ENCODE measurements at regions not wholly inside any gene's neighbourhood (a gene's known extent, or its start where the extent isn't known, plus 50 kb on each side); places are given as distances from the start of the nearest gene placed in this dataset.

DNA sequence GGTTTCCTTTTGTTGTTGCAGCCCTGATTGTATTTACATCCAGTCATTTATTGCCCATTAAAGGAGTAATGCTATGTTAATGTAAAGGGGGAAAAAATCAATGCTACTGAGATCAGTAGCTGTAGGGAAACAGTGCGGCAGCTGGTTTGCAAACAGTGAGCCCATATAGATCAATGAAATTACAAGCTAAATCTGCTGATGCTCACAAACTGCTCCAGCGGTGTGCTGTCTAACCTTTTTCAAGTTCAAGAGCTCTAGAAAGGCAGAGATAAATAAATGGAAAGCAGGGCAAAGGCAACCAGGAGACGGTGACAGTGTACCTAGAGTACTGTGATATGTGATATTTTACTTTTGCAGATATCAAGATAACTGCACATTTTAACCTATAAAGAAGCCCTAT is 449.0 kb upstream of the MMS22L start:
- Histone ChIP-seq H3K4me3 (no peak overlapping the region), H3K4me1 (no peaks in the 10 kb centered on the region), H3K27me3 (no peaks in the 10 kb centered on the region), H3K27ac (no peak overlapping the region), H3K9me3 (no peaks in the 10 kb centered on the region), H3K36me3 (no peaks in the 10 kb centered on the region)
- TF ChIP-seq, protein P1, sequence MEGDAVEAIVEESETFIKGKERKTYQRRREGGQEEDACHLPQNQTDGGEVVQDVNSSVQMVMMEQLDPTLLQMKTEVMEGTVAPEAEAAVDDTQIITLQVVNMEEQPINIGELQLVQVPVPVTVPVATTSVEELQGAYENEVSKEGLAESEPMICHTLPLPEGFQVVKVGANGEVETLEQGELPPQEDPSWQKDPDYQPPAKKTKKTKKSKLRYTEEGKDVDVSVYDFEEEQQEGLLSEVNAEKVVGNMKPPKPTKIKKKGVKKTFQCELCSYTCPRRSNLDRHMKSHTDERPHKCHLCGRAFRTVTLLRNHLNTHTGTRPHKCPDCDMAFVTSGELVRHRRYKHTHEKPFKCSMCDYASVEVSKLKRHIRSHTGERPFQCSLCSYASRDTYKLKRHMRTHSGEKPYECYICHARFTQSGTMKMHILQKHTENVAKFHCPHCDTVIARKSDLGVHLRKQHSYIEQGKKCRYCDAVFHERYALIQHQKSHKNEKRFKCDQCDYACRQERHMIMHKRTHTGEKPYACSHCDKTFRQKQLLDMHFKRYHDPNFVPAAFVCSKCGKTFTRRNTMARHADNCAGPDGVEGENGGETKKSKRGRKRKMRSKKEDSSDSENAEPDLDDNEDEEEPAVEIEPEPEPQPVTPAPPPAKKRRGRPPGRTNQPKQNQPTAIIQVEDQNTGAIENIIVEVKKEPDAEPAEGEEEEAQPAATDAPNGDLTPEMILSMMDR (IDR thresholded peaks at IDR 0.05): no peak
- no peak for TF ChIP-seq POLR2AphosphoS5 (IDR thresholded peaks at IDR 0.05)
- no peak for TF ChIP-seq POLR2A (IDR thresholded peaks at IDR 0.05)
- no peak for TF ChIP-seq EP300 (IDR thresholded peaks at IDR 0.05)
- WGBS, 2 donors: 66 to 72% methylated on average over 3 of the region's 3 CpGs
- no peak for DNase-seq
- intact Hi-C loops (cut with DNase I): no loop called here

DNA sequence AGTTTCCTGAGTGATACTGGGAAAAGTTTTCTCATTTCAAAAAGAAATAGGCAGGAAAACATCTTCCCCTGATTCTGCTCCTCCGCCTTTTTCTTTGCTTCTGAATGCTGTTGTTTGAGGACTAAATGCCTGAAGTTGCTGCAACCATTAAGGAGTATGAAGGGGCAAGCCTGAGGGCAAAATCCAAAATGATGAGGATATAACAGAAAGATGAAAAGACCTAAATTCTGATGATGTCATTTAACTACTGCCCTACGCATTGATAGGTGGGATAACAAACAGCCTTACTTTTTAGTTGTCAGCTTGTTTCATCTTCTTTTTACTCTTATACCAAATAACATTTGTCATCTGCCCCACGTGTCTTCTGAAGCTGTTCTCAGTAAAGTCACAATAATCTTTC is 474.6 kb upstream of the MMS22L start:
- TF ChIP-seq EP300 (IDR thresholded peaks at IDR 0.05) (no peak), POLR2AphosphoS5 (IDR thresholded peaks at IDR 0.05) (no peak), POLR2A (IDR thresholded peaks at IDR 0.05) (no peak)
- TF ChIP-seq, protein P1 (IDR thresholded peaks at IDR 0.05): no peak
- H3K27me3 ChIP-seq: no peaks in the 10 kb centered on the region
- intact Hi-C loops (cut with DNase I): no loop called here
- no peaks in the 10 kb centered on the region for H3K36me3 ChIP-seq
- WGBS, 2 donors: 70 to 74% methylated on average over 3 of the region's 3 CpGs
- no peak overlapping the region for H3K4me3 ChIP-seq
- H3K9me3 ChIP-seq: no peaks in the 10 kb centered on the region
- no peak for DNase-seq
- H3K27ac ChIP-seq: no peak overlapping the region
- no peaks in the 10 kb centered on the region for H3K4me1 ChIP-seq

DNA sequence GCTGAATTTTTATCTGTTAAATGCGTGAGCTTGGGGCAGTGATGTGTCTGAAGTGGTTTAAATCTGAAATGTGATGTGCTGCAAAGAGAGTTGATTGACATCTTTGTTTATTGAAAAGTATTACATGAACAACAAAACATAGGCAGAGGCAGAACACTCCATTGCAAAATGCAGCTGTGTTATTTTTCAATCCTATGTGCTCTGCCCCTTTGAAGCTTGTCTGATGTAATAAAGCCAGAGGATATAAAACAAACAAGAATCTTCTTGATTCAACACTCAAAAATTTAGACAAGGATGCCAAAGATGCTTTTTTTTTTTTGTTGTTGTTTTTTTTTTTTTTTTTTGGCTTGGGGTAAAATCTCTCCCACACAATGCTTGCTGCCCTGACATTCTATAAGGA is 482.4 kb upstream of the MMS22L start:
- intact Hi-C loops (cut with DNase I): no loop called here
- Histone ChIP-seq H3K36me3 (no peaks in the 10 kb centered on the region), H3K27me3 (no peaks in the 10 kb centered on the region), H3K9me3 (no peaks in the 10 kb centered on the region), H3K27ac (no peak overlapping the region), H3K4me3 (no peak overlapping the region), H3K4me1 (no peaks in the 10 kb centered on the region)
- TF ChIP-seq POLR2AphosphoS5 (IDR thresholded peaks at IDR 0.05): no peak
- no peak for TF ChIP-seq POLR2A (IDR thresholded peaks at IDR 0.05)
- no peak for TF ChIP-seq EP300 (IDR thresholded peaks at IDR 0.05)
- TF ChIP-seq, protein P1 (IDR thresholded peaks at IDR 0.05): no peak
- 65 to 78% methylated on average over 1 of the region's 1 CpG for WGBS, 2 donors
- DNase-seq: no peak

DNA sequence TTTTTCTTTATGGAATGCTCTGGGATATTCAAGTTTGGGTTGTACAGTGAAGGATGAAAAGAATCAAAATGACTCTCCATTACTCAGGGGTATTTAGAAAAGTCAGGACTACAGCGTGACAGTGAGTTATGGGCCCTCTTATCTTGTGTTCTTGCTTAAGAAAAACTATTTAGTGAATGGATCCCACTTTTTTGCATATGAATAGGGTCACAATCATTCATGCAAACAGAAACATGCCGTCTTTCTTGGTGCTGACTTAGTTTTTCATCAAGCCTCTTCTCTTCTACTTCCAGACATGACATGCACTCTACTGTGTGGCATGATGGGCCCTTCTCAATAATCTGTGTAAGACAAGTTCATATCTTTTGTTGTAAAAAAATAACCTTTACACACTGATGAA is 488.4 kb upstream of the MMS22L start:
- DNase-seq: no peak
- Histone ChIP-seq H3K9me3 (no peaks in the 10 kb centered on the region), H3K4me3 (no peak overlapping the region), H3K36me3 (no peaks in the 10 kb centered on the region), H3K4me1 (no peaks in the 10 kb centered on the region), H3K27ac (no peak overlapping the region), H3K27me3 (no peaks in the 10 kb centered on the region)
- 39 to 53% methylated on average over 2 of the region's 2 CpGs for WGBS, 2 donors
- intact Hi-C loops (cut with DNase I): no loop called here
- TF ChIP-seq EP300 (IDR thresholded peaks at IDR 0.05) (no peak), POLR2AphosphoS5 (IDR thresholded peaks at IDR 0.05) (no peak), POLR2A (IDR thresholded peaks at IDR 0.05) (no peak)
- TF ChIP-seq, protein P1 (IDR thresholded peaks at IDR 0.05): no peak

DNA sequence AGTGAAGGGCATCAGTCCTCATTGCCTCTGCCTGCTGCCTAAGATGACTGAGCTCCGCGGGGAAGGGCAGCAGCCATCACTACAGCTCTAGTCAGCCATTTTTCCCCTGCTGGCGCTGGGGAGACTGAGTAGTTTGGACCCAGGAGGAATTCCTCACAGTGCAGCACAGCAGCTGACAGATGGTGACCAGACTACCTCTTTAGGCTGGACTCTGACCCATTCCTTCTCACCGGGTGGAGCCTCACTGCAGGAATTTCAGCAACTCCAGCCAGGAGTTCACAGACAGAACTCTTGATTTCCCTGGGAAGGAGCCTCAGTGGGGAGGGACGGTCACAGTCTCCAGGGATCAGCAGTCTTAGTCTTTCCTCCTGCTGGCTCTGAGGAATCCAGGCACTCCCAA is 492.0 kb upstream of the MMS22L start:
- H3K9me3 ChIP-seq: no peaks in the 10 kb centered on the region
- H3K36me3 ChIP-seq: no peaks in the 10 kb centered on the region
- TF ChIP-seq, protein P1 (IDR thresholded peaks at IDR 0.05): no peak
- TF ChIP-seq POLR2AphosphoS5 (IDR thresholded peaks at IDR 0.05): no peak
- no peak for TF ChIP-seq EP300 (IDR thresholded peaks at IDR 0.05)
- TF ChIP-seq POLR2A (IDR thresholded peaks at IDR 0.05): no peak
- DNase-seq: no peak
- H3K27ac ChIP-seq: no peak overlapping the region
- WGBS, 2 donors: 68 to 88% methylated on average over 5 of the region's 5 CpGs
- H3K27me3 ChIP-seq: no peaks in the 10 kb centered on the region
- no peaks in the 10 kb centered on the region for H3K4me1 ChIP-seq
- intact Hi-C loops (cut with DNase I): no loop called here
- H3K4me3 ChIP-seq: no peak overlapping the region

Data from sigmoid colon (tissue), 6 donors.